IPS-NIHi7 (cell line): ENCODE measurements at regions not wholly inside any gene's neighbourhood (a gene's known extent, or its start where the extent isn't known, plus 50 kb on each side); places are given as distances from the start of the nearest gene placed in this dataset.
"Not testable (repeated sequence)": the region's sequence is repeated elsewhere in the genome, so short reads cannot be mapped to it uniquely, and the experiment has no call there.

ENCODE experiments used
- DNase-seq: peaks from one replicate; pipeline ENCODE4 v3.0.0; 2012; ENCODE audit warnings: mixed read lengths; ENCODE audit errors: extremely low spot score

DNA sequence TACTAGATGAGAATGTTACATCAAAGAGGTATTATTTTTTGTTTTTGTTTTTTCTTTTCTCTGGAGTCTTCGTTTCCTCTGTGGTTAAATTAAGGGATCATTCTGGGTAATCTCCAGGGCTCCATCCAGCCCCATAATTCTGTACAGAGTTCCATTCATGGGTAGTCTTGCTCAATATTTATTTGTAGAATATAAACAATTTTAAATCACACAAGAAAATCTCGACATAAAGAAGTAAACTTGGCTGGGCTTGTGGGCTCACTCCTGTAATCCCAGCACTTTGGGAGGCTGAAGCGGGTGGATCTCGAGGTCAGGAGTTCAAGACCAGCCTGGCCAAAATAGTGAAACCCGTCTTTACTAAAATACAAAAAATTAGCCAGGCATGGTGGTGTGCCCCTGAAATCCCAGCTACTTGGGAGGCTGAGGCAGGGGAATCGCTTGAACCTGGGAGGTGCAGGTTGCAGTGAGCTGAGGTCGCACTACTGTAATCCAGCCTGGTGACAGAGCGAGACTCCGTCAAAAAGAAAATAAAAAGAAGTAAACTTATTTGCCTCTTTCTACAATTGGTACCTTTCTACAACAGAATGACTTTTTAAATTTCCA lies 166.8 kb upstream of the TGFBR2 start:
- no peak for DNase-seq

DNA sequence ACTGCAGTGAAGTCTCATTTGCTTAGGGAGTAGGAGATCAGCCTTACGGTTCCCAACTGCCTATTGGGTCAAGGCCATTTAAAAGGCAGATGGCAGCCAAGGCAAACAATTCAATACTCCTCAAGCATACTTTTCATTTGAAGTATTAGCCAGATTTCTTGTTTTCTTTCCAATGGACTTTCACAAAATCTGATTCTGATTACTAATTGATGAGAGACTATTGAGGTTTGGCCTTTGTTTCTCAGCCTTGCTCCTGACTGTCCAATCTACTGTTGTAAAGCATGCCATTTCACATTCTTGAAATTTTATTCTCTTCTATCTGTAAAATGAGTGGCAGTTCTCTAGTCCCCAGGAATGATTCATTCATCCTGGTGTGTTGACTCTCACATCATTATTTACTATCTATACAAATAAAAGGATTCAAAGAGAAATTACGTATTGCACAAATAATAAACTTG lies 166.2 kb upstream of the TGFBR2 start:
- no peak for DNase-seq

DNA sequence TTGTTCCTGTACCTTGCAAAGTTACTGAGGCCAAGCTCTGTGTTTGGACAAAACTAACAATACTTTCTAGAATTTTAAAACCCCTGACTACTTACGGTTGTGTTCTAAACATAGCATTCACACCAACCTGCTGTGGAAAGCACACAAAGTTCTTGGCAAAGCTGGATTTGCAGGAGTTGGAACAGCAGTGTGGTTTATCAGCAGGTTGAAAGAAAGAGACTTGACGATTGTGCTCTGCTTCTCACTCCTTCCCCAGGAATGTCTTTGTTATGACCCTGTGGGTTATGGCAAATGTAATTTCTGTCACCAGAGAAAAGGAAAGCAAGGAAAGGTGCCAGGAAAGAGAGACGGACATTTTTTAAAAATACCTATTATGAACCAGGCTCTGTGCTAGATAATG lies 165.5 kb upstream of the TGFBR2 start:
- DNase-seq: no peak

DNA sequence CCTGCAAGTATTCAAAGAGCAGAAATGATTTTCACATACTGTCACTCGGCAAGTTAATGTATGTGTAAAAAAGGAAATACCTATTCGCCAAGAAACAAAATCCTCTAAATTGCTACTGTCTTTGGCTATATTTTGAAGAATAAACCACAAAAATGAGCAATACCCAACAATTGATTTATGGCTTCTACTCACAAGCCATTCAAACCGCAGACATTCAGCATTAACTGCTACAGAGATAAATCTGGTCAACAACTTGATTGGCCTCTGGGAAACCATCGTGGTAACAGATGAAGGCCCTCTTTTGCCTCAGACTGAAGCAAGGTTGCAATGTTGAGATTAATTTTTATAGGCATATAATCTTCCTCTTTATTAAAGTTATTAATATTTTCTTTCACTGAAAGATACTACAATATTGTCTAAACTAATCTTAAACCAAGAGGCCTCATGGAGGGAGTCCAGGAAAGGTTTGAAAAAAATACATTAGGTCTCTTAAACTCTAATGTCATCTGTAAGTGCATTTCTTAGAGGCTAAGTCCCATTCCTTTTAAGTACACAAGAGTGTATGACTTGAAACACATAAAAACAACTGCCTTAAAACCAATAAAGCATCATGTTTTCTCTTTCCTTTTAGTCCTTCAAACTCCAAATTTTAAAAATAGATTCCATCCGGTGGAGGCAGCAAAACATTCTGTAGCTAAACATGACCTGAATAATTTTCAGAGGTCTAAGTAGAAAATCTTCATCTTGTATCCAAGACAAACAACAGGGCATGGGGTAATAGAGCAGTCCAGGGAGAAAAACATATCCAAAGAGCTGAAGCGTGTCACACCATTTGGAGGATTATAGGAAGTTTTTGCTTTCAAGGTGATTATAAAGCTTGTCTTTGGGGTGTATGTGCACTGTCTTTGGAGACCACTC lies 162.4 kb upstream of the TGFBR2 start:
- DNase-seq: no peak

DNA sequence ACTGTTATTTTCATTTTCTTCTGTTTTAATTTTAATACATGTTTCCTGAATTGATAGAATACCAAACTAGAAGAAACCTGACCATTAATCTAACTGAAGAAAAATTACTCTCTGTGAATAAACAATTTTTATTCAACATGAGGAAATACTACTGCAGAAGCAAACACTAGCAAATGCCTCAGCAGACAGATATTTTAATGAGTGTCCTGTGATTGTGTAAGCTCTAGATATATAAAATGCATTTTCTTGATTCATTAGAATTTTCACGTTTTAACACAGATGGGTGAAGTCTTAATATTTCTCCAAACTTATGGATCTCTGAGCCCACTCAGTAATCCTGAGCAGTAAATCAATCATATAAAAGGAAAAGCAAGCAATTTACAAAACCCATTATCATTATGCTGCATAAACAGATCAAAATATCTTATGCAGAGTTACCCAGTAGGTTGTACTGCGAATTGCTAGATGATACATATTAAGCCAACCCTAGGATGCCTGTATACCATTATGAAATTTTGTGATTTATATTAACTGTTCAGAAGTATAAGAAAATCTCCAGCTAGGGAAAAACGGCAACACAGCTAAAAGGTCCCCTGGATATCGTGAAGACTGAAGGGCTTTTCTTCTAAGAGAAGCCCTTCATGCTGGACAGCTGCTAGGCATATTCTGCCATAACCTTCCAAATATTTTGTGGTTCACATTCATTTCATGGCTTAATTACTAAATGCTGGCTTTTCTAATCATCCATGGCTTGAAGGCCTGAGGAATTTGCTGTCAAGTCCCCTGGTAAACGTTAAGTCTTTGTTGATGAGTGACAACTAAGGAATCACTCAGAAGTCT lies 157.7 kb upstream of the TGFBR2 start:
- DNase-seq: no peak

DNA sequence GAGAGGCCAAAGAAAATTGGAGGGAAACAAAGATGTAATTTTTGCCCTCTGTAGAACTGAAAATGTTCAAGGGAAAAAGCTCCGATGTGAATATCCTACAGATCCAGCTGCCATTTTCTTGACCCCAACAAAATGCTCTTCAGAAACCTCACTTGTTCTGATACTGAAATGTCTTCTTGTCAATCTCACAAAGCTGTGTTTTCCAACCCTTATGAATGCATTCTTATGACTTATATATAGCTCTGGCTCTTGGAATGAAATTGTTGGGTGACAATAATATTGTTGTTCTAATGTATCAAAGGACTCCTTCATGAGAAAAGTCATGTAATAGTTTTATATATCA lies 157.1 kb upstream of the TGFBR2 start:
- no peak for DNase-seq

DNA sequence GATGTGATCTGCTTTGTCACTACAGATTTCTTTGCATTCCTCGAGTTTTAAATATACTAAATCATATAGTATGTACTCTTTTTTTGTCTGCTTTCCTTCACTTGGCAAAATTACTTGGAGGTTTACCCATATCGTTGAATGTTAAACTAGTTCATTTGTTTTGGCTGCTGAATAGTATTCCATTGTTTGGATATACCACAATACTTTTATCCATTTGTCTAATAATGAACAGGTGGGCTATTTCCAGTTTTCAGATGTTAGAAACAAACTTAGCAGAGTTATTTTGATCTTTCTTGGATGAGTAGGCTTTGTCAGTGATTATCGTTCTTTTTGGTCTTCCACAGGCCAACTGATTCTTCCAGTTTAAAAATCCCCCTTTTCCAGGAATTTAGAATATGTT lies 154.0 kb upstream of the TGFBR2 start:
- no peak for DNase-seq

DNA sequence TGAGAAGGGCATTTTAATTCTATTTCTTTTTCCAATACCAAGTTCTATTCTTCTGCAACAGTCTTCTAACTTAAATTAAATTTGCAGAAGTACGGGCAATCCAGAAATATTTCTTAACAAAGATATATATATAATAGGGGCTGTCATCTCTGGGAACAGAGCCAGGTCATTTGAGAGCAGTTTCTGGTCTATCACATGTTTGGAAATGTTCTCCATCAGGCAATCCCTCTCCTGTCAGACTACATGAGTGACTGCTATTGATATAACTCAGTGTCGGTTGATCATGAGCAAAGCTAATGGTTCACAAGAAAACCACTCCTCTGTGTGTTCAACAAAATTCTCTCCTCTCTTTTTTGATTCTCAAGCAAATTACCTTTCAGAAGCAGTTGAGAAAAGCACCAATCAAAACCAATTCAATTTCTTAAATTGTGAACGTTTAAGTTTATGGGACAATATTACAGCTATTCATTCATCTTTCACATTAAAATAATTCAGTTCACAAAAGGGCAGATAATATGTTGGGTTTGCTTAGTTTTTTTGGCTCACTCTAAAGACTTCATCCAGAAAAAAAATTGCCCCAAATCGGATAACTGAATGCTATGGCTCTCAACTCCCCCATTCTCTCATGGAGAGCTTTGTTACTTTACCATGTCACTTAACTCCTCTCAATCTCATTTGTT lies 152.9 kb upstream of the TGFBR2 start:
- DNase-seq: no peak

DNA sequence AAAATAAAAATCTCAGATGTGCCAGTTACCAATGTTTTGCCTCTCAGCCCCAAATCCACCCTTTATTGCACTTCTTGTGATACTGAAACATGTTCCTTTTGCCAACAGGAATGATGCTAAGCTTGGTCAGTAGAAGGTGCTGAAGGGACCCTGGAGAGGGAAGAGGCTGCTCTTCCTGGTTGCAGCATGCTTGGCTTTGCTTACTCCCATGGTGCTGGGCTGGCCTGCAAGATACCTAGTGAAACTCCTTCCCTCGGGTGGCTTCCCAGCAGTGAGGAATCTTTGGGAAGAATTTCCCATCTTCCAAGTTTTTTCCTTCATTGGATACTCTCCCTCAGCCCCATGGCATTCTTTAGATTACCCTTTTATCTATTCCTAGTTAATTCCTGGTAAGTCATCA lies 151.8 kb upstream of the TGFBR2 start:
- DNase-seq: no peak

DNA sequence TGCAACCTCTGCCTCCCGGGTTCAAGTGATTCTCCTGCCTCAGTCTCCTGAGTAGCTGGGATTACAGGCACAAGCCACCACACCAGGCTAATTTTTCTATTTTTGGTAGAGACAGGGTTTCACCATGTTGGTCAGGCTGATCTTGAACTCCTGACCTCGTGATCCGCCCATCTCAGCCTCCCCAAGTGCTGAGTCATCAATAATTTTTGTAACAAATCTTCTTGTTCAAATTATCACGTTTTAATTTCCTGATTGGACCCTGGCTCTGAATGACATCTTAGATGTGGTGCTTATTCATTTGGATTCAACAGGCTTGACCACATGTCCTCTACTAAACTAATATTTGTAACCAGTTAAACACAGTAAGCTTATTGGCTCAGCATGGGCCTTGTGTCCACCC lies 151.3 kb upstream of the TGFBR2 start:
- not testable (repeated sequence) for DNase-seq

DNA sequence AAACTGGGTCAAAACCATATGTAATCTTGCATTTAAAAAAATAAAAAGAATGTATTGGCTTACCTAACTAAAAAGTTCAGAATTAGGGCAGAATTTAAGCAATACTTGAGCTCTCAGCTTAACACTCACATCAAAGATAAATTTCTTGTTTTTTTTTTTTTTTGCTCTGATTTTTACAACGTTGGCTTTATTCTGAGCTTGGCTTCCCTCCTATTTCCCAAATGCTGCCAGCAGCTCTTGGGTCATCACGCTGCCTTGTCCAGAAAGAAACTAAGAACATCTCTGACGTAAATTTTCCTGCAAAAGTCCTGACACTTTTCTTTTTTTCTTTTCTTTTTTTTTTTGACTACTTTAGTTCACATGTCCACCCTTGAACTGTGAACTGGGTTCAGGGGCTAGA lies 150.6 kb upstream of the TGFBR2 start:
- no peak for DNase-seq

DNA sequence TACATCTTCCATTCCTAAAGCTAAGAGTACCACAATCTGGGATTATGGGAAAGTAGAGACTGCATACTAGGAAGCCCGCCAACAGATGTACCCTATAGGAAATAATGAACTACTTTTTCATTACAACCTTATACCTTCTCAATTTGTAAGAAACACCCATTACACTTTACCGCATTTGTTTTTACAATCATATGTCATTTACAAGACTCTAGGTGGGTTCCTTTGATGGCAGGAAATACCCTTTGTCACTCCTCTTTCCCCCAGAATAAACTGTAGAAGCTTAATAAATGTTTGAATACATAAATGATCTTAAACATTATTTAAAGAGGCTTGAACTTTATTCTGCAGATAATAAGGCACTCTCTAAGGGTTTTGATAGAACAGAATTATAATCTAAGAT lies 150.1 kb upstream of the TGFBR2 start:
- DNase-seq: no peak

DNA sequence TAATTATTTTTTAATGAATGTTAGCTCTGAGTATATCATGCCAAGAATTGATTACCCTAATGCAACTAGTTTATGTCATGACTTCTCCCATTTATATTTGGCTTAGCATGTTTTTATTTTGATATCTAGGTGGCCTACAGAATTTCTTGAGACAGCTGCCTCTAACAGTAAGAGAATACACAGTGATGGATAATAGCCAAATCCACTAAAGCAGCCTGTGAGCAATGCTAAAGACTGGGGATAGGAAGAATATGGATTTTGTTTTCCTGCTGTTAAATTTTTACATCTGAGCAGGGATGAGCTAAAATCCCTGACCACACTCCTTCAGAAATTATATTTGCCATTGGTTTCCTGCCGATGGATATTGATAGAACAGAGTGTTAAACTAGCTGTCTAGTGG lies 149.3 kb upstream of the TGFBR2 start:
- no peak for DNase-seq

DNA sequence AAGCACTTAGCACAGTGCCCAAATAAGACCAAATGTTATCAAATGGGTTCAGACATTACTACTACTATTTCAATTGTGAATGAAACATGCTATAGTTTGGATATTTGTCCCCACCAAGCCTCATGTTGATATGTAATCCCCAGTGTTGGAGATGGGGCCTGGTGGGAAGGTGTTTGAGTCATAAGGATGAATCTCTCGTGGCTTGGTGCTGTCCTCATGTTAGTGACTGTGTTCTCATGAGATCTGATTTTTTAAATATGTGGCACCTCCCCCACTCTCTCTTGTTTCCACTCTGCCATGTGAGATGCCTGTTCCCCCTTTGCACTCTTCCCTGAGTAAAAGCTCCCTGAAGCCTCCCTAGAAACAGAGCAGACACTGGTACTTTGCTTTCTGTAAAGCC lies 148.7 kb upstream of the TGFBR2 start:
- no peak for DNase-seq

DNA sequence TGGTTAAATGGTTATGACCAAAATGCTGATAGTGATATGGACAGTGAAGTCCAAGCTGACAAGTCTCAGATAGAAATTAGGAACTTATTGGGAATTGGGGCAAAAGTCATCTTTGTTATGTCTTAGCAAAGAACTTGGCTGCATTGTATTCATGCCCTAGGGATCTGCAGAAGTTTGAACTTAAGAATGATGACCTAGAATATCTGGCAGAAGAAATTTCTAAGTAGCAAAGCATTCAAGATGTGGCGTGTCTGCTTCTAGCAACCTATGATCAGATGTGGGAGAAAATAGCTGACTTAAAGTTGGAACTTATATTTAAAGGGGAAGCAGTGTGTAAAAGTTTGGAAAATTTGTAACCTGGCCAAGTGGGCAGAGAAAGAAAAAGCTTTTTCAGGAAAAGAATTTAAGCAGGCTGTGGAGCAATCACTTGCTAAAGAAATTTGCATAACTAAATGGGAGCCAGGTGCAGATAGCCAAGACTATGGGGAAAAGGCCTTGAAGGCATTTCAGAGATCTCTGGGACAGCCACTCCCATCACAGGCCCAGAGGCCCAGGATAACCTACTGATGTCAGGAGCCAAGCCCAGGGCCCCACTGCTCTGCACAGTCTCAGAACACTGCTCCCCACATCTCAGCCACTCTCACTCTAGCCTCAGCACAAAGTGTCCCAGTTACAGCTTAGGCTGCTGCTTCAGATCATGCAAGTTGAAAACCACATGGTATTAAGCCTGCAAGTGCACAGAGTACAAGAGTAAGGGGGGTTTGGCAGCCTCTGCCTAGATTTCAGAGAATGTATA lies 147.8 kb upstream of the TGFBR2 start:
- no peak for DNase-seq

DNA sequence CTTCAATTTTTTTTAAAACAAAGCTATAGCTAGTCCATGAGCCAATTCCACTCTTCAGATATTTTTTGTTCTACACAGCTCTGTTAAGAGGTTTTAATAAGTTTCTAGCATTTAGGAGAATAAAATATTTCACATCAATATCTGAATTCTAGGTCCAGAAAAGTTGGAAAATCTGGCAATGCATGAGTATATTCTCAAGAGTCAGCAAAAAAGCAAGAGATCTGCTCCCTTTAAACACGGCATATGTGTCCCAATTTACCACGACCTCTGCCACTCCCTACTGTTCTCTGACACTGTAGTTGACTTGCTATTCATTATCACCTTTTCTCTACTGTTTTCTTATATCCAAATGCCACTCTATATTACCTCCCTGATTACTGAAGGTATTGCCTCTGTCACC lies 145.1 kb upstream of the TGFBR2 start:
- no peak for DNase-seq

DNA sequence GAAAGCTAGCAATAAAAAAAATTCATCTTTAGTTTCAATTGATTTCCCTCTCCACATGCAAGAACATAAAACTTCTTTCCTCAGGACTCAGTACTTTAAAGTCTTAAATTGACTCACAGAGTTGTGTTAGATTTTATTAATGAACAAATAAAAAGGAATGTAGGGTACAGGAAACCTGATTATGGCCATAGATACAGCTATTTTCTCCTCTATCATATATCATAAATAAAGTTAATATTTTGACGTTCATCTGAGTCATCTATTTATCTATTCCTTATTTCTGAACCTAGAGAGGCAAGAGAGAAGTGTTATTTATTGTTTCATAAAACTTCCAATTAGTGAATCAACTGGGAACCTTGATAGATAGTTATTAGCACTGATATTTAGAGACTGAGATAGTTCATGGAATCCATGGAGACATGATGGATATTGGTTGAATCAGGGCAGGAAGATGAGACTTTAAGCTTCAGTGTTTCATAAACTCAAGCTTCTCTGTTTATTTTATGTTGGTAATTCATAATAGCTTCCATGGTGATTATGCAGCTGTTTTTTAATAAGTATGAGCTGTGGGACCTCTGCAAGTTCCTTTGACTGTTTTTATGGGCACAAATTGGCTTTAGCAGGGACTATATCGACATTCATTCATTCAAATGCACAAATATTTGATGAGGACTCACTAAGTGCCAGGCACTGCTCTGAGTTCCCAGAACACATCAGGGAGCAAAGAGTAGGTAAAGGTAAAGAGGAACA lies 143.5 kb upstream of the TGFBR2 start:
- DNase-seq: no peak

DNA sequence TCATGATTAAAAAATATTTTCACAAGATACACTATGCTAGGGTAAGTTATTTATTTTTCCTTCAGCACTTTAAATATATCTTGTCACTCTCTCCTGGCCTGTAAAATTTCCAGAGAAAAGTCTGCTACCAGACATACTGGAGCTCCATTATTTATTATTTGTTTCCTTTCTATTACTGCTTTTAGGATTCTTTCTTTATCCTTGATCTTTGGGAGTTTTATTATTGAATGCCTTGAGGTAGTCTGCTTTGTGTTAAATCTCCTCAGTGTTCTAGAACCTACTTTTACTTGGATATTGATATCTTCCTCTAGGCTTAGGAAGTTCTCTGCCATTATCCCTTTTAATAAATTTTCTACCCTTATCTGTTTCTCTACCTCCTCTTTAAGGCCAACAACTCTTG lies 142.0 kb upstream of the TGFBR2 start:
- no peak for DNase-seq

DNA sequence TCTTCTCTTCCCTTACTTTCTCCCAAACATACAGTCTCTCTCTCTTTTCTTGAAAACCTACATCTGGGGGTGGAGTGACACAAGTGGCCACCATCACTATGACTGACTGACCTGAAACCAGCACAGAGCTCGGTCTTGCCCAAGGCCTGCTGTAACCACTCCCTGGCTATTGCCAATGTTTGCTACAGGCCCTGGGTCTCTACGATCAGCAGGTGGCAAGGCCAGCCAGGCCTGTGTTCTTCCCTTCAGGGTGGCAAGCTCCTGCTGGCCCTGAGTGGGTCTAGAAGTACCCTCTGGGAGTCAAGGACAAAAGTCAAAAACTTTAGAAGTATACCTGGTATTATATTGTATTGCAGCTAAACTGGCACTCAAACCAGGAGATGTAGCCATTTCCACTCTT lies 140.9 kb upstream of the TGFBR2 start:
- no peak for DNase-seq

DNA sequence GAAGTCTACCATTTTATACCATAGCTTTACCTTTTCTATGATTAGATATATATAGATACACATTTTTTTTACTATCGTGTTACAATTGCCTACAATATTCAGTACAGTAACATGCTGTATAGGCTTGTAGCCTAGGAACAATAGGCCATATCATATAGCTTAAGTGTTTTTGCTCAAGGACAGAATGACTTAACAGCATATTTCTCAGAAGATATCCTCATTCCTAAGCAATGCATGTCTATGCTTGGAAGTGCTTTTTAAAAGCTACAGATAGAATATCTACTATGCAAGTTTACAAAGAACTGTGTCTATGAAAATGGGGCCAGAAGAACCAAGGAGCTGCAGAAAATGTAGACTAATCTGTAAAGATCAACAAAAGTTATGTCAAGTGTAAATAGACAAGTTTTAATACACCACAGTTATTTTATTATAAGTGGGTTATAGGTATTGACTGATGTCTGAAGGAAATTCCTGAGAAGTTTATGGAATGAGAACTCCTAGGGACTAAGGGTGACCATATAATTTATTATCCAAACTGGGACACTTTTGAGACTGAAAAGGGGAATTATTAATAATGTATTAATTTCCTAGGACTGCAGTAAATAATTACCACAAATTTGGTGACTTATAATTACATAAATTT lies 138.7 kb upstream of the TGFBR2 start:
- no peak for DNase-seq
